ENCODE measurements at regions not wholly inside any gene's neighbourhood (a gene's known extent, or its start where the extent isn't known, plus 50 kb on each side); places are given as distances from the start of the nearest gene placed in this dataset.

GRCh38 chr5:158409507-158409906 is 550.6 kb upstream of the CLINT1 start:
- TF ChIP-seq CTCF (conservative IDR thresholded peaks at IDR 0.05; ENCODE audit: low read length), result no peak
- TF ChIP-seq EZH2phosphoT487 (IDR thresholded peaks at IDR 0.05; ENCODE audit: borderline replicate concordance, low read depth, low read length), result no peak
